Smooth muscle cell (in vitro differentiated cells): ENCODE measurements at regions not wholly inside any gene's neighbourhood (a gene's known extent, or its start where the extent isn't known, plus 50 kb on each side); places are given as distances from the start of the nearest gene placed in this dataset.
A peak's percentile ranks its signal among the peaks of the same experiment; 100 is the strongest.

Experiments
- DNase-seq: peaks from one replicate; lab custom pipeline; 2025; ENCODE audit not compliant: unreplicated experiment; lab: John Stamatoyannopoulos, UW
- H2AFZ ChIP-seq: fragments of 200-600 bp; sonication (generic); 2 replicates; pipeline ENCODE4 v1.6.0; 2016; ENCODE audit warnings: antibody characterized with exemption, low read depth, mild to moderate bottlenecking
- H3F3A ChIP-seq: fragments of 200-600 bp; sonication (generic); 2 replicates; pipeline ENCODE4 v1.6.0; 2017; ENCODE audit warnings: antibody characterized with exemption, low read depth
- H3K27ac ChIP-seq: fragments of 200-600 bp; sonication (generic); 2 replicates; pipeline ENCODE4 v1.5.1; 2016; ENCODE audit warnings: low read depth, mild to moderate bottlenecking
- H3K27me3 ChIP-seq: fragments of 200-600 bp; sonication (generic); 2 replicates; pipeline ENCODE4 v1.6.1; 2016; ENCODE audit warnings: low read depth, mild to moderate bottlenecking
- H3K36me3 ChIP-seq: fragments of 200-600 bp; sonication (generic); 2 replicates; pipeline ENCODE4 v1.5.1; 2016; ENCODE audit warnings: low read depth
- H3K4me1 ChIP-seq: fragments of 200-600 bp; sonication (generic); 2 replicates; pipeline ENCODE4 v1.5.1; 2016; ENCODE audit warnings: low read depth
- H3K4me2 ChIP-seq: fragments of 200-600 bp; sonication (generic); 2 replicates; pipeline ENCODE4 v1.6.0; 2016; ENCODE audit warnings: mild to moderate bottlenecking
- H3K4me3 ChIP-seq: fragments of 200-600 bp; sonication (generic); 2 replicates; pipeline ENCODE4 v1.5.1; 2016; ENCODE audit warnings: mild to moderate bottlenecking
- H3K79me2 ChIP-seq: fragments of 200-600 bp; sonication (generic); 2 replicates; pipeline ENCODE4 v1.6.0; 2016; ENCODE audit warnings: low read depth, mild to moderate bottlenecking
- H3K9ac ChIP-seq: fragments of 200-600 bp; sonication (generic); 2 replicates; pipeline ENCODE4 v1.6.0; 2016; ENCODE audit warnings: low read depth
- H3K9me3 ChIP-seq: fragments of 200-600 bp; sonication (generic); replicated peaks from 2 replicates; pipeline ENCODE4 v1.5.1; 2016; ENCODE audit warnings: low read depth
- H4K20me1 ChIP-seq: fragments of 200-600 bp; sonication (generic); 2 replicates; pipeline ENCODE4 v1.6.0; 2016; ENCODE audit warnings: low read depth
- CTCF ChIP-seq: fragments of 200-600 bp; sonication (generic); IDR thresholded peaks from 2 replicates; pipeline ENCODE4 v1.5.1; 2017; ENCODE audit warnings: borderline replicate concordance, mild to moderate bottlenecking, antibody characterized with exemption; ENCODE audit not compliant: insufficient read depth, poor library complexity, severe bottlenecking
- WGBS: methylation state at CpG from one replicate; pipeline ENCODE4 v1.1.7; 2016; ENCODE audit warnings: low lambda C conversion rate; 5-methylcytosine and 5-hydroxymethylcytosine counted together

DNA sequence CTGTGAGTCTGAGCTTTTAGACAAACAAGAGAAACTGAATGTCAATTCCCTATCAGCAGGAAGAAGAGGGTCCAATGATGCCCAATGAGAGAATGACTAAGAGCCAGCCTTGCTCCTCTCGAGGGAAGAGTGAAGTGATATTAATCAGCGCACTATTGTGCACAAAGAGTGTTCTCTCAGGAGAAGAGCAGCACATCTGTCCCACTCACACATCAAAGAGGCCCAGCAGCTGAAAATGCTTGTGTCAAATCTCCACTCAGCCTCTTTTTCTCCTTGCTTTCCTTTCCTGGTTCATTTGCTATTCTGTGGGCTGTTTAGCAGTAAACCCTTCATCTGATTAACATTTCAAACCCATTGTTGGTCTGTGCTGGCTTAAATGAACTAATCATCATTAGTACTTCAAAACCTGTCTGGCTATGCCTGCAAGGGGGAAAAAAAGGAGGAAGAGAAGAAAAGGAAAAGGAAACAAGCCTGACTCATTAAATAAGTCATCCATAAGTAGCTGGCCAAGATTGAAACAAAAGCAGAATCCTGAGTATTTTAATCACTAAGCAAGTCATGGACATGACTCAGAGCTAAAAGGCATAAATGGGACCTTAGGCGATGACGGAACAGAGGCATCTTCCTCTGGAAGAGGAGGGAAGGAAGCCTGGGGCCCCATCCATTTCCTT, 912.7 kb downstream of the TUSC7 start:
- no peak for DNase-seq
- H4K20me1 ChIP-seq = no peaks in the 10 kb centered on the region
- no peaks in the 10 kb centered on the region for H3K36me3 ChIP-seq
- H3K27me3 ChIP-seq = no peaks in the 10 kb centered on the region
- peak overlapping the region; percentile 69 for H3K4me2 ChIP-seq
- no peak overlapping the region for H2AFZ ChIP-seq
- peak overlapping the region; percentile 21 for H3K9ac ChIP-seq
- H3K27ac ChIP-seq = peak overlapping the region; percentile 80
- 31% methylated on average over 4 of the region's 4 CpGs for WGBS
- H3K9me3 ChIP-seq = no peaks in the 10 kb centered on the region
- H3K79me2 ChIP-seq = no peaks in the 10 kb centered on the region
- H3K4me3 ChIP-seq = no peak overlapping the region
- H3F3A ChIP-seq = peaks cover 9% of the 10 kb centered on the region
- peaks cover 15% of the 10 kb centered on the region for H3K4me1 ChIP-seq
- no peak for TF ChIP-seq CTCF

DNA sequence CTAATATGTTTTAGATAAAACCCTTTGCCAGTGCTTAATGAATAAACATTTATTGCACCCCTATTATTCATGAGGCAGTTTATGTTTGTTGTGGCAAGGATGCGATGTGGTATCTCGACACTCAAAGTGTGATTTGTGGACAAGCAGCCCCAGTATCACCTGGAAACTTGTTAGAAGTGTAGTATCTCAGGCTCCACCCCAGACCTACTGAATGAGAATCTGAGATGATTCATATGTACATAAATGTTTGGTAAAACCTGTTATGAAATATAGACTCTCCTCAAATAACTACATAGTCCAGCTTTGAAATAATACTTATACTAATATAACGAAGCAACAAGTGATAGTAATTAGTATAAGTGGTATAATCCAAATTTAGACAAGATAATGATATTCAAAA, 914.8 kb downstream of the TUSC7 start:
- no peak for TF ChIP-seq CTCF
- H2AFZ ChIP-seq = no peak overlapping the region
- DNase-seq = no peak
- WGBS = 83% methylated on average over 3 of the region's 3 CpGs
- H3F3A ChIP-seq = peaks cover 9% of the 10 kb centered on the region
- H3K4me3 ChIP-seq = no peak overlapping the region
- H3K36me3 ChIP-seq = no peaks in the 10 kb centered on the region
- no peaks in the 10 kb centered on the region for H3K27me3 ChIP-seq
- H3K9ac ChIP-seq = no peak overlapping the region
- no peaks in the 10 kb centered on the region for H3K79me2 ChIP-seq
- no peak overlapping the region for H3K4me2 ChIP-seq
- peaks cover 19% of the 10 kb centered on the region for H3K4me1 ChIP-seq
- H4K20me1 ChIP-seq = no peaks in the 10 kb centered on the region
- H3K27ac ChIP-seq = no peak overlapping the region
- no peaks in the 10 kb centered on the region for H3K9me3 ChIP-seq

GRCh38 chr3:117625174-117625573, 915.6 kb downstream of the TUSC7 start:
- no peak for TF ChIP-seq CTCF
- Histone ChIP-seq H3K9ac (no peak overlapping the region), H3F3A (peaks cover 9% of the 10 kb centered on the region), H3K27ac (no peak overlapping the region), H4K20me1 (no peaks in the 10 kb centered on the region), H3K27me3 (no peaks in the 10 kb centered on the region), H3K36me3 (no peaks in the 10 kb centered on the region), H3K9me3 (no peaks in the 10 kb centered on the region), H3K4me1 (peaks cover 19% of the 10 kb centered on the region), H3K4me3 (no peak overlapping the region), H3K4me2 (no peak overlapping the region), H2AFZ (peak overlapping the region; percentile 38), H3K79me2 (no peaks in the 10 kb centered on the region)
- DNase-seq = no peak

- Histone ChIP-seq H3K36me3 (no peaks in the 10 kb centered on the region), H3F3A (peaks cover 9% of the 10 kb centered on the region), H3K4me2 (no peak overlapping the region), H4K20me1 (no peaks in the 10 kb centered on the region), H3K27ac (no peak overlapping the region), H3K9ac (no peak overlapping the region), H3K4me3 (no peak overlapping the region), H3K79me2 (no peaks in the 10 kb centered on the region), H3K4me1 (peaks cover 19% of the 10 kb centered on the region), H2AFZ (no peak overlapping the region), H3K9me3 (no peaks in the 10 kb centered on the region), H3K27me3 (no peaks in the 10 kb centered on the region)
- DNase-seq = no peak
- TF ChIP-seq CTCF = no peak
- WGBS = 52% methylated on average over 2 of the region's 2 CpGs
These were observed 917.0 kb downstream of the TUSC7 start for GRCh38 chr3:117626577-117626976.
